ENCODE measurements at regions not wholly inside any gene's neighbourhood (a gene's known extent, or its start where the extent isn't known, plus 50 kb on each side); places are given as distances from the start of the nearest gene placed in this dataset.

DNA sequence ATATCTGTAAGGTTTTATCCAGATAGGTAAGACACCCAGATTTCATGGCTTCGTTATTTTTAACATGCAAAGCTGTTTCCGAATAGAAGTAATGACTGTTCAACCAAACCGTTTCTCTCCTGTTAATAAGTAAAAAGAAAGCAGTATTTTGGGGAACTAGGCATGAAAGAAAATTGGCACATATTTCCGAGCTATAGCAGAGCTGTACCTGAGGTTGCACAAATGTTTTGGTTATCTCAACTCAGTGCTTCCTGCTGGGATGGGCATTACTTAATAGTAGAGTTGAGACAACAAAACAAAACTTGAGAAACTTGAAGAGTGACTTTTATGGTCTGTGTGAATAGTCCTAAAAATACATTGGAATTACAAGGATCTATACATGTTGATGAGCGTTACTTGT lies 564.3 kb upstream of the SORCS1 start:
- TF ChIP-seq, protein P1, sequence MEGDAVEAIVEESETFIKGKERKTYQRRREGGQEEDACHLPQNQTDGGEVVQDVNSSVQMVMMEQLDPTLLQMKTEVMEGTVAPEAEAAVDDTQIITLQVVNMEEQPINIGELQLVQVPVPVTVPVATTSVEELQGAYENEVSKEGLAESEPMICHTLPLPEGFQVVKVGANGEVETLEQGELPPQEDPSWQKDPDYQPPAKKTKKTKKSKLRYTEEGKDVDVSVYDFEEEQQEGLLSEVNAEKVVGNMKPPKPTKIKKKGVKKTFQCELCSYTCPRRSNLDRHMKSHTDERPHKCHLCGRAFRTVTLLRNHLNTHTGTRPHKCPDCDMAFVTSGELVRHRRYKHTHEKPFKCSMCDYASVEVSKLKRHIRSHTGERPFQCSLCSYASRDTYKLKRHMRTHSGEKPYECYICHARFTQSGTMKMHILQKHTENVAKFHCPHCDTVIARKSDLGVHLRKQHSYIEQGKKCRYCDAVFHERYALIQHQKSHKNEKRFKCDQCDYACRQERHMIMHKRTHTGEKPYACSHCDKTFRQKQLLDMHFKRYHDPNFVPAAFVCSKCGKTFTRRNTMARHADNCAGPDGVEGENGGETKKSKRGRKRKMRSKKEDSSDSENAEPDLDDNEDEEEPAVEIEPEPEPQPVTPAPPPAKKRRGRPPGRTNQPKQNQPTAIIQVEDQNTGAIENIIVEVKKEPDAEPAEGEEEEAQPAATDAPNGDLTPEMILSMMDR (conservative IDR thresholded peaks at IDR 0.05; ENCODE audit: low read length): no peak
- no peak for TF ChIP-seq EZH2phosphoT487 (IDR thresholded peaks at IDR 0.05; ENCODE audit: borderline replicate concordance, low read depth, low read length)
- H3K36me3 ChIP-seq (ENCODE audit: insufficient read depth, low read length): no peaks in the 10 kb centered on the region
- no peak overlapping the region for H3K4me2 ChIP-seq (ENCODE audit: low read length)
- no TSS peak for BruUV-seq (replicated peaks)
- H4K20me1 ChIP-seq (ENCODE audit: insufficient read depth, low read length): no peaks in the 10 kb centered on the region
- no peaks in the 10 kb centered on the region for H3K79me2 ChIP-seq (ENCODE audit: insufficient read depth, low read depth, low read length)
- POLR2A ChIA-PET: interaction anchor here (0.5 to 0.7 kb wide), 2 partner anchors 706 to 928 kb away, joined by 3 read pairs; no protein-coding TSS in a partner anchor
- H2AFZ ChIP-seq (ENCODE audit: low read length): no peak overlapping the region
- no peaks in the 10 kb centered on the region for H3K9me3 ChIP-seq (ENCODE audit: low read length)
- DNase-seq (ENCODE audit: low spot score): no peak
- H3K9me2 ChIP-seq (ENCODE audit: insufficient read depth, low read length): no peaks in the 10 kb centered on the region
- CTCF ChIA-PET (ENCODE audit: unreplicated experiment): no interaction called here
- intact Hi-C loops (cut with micrococcal nuclease; ENCODE audit: unreplicated experiment): no loop called here
- H3K4me1 ChIP-seq (ENCODE audit: insufficient read depth, low read length, poor library complexity, severe bottlenecking): no peaks in the 10 kb centered on the region
- H3K4me3 ChIP-seq (ENCODE audit: low read depth, low read length, poor library complexity, severe bottlenecking): no peak overlapping the region
- no peak overlapping the region for H3K27ac ChIP-seq (ENCODE audit: low read depth, low read length, poor library complexity, severe bottlenecking)

DNA sequence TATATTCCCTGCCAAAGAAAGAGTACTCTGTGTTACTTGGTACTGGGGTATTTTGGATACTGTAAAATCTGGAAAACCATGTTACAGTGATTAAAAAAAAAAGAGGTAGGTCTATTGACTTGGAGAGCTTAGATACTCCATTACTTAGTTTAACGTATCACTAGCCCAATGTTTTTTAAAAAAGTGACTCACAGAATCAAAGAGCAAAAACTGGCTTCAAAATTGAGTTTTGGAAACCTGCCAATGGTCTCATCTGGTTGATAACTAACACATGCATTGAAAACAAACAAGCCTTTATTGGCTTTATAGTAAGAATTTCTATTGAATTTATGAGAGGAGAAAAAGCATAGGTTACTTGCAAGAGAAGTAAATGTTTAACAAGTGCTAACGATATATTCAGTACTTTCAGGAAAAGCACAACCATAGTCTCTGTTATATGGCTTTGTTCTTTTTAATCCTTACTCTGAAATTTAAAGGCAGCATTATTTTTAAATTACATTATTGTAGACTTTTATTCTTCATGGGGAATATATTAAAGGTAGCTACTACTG lies 563.3 kb upstream of the SORCS1 start:
- Histone ChIP-seq H3K27ac (ENCODE audit: low read depth, low read length, poor library complexity, severe bottlenecking) (no peak overlapping the region), H3K4me1 (ENCODE audit: insufficient read depth, low read length, poor library complexity, severe bottlenecking) (no peaks in the 10 kb centered on the region), H2AFZ (ENCODE audit: low read length) (no peak overlapping the region), H3K4me3 (ENCODE audit: low read depth, low read length, poor library complexity, severe bottlenecking) (no peak overlapping the region), H4K20me1 (ENCODE audit: insufficient read depth, low read length) (no peaks in the 10 kb centered on the region), H3K9me3 (ENCODE audit: low read length) (no peaks in the 10 kb centered on the region), H3K36me3 (ENCODE audit: insufficient read depth, low read length) (no peaks in the 10 kb centered on the region), H3K9me2 (ENCODE audit: insufficient read depth, low read length) (no peaks in the 10 kb centered on the region), H3K4me2 (ENCODE audit: low read length) (no peak overlapping the region), H3K79me2 (ENCODE audit: insufficient read depth, low read depth, low read length) (no peaks in the 10 kb centered on the region)
- TF ChIP-seq, protein P1 (conservative IDR thresholded peaks at IDR 0.05; ENCODE audit: low read length): no peak
- no peak for TF ChIP-seq EZH2phosphoT487 (IDR thresholded peaks at IDR 0.05; ENCODE audit: borderline replicate concordance, low read depth, low read length)
- POLR2A ChIA-PET: no interaction called here
- no peak for DNase-seq (ENCODE audit: low spot score)
- BruUV-seq (replicated peaks): no TSS peak
- intact Hi-C loops (cut with micrococcal nuclease; ENCODE audit: unreplicated experiment): no loop called here
- CTCF ChIA-PET (ENCODE audit: unreplicated experiment): no interaction called here

DNA sequence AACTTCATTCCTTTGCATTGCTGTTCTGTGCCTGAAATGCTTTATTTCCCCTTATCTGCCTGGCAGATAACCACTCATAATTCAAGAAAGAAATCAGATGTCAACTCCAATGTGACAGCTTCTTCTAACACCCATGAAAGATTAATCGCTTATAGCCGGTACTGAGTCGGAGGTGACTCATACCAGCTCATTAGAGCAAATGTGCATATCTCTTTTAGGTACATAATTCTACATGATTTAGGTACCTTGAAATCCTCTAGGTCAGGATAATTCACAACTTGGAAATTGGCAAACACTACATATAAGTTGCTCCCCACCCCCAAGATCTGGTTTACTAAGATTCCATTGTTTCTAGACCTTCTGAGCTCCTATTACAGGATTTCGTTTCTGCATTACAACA lies 554.4 kb upstream of the SORCS1 start:
- no peaks in the 10 kb centered on the region for H3K36me3 ChIP-seq (ENCODE audit: insufficient read depth, low read length)
- H3K79me2 ChIP-seq (ENCODE audit: insufficient read depth, low read depth, low read length): no peaks in the 10 kb centered on the region
- H3K9me2 ChIP-seq (ENCODE audit: insufficient read depth, low read length): no peaks in the 10 kb centered on the region
- H4K20me1 ChIP-seq (ENCODE audit: insufficient read depth, low read length): no peaks in the 10 kb centered on the region
- POLR2A ChIA-PET: no interaction called here
- intact Hi-C loops (cut with micrococcal nuclease; ENCODE audit: unreplicated experiment): no loop called here
- no peaks in the 10 kb centered on the region for H3K4me1 ChIP-seq (ENCODE audit: insufficient read depth, low read length, poor library complexity, severe bottlenecking)
- no TSS peak for BruUV-seq (replicated peaks)
- no peaks in the 10 kb centered on the region for H3K9me3 ChIP-seq (ENCODE audit: low read length)
- H3K4me2 ChIP-seq (ENCODE audit: low read length): no peak overlapping the region
- no peak overlapping the region for H3K27ac ChIP-seq (ENCODE audit: low read depth, low read length, poor library complexity, severe bottlenecking)
- TF ChIP-seq EZH2phosphoT487 (IDR thresholded peaks at IDR 0.05; ENCODE audit: borderline replicate concordance, low read depth, low read length): no peak
- TF ChIP-seq, protein P1 (conservative IDR thresholded peaks at IDR 0.05; ENCODE audit: low read length): no peak
- DNase-seq (ENCODE audit: low spot score): no peak
- H3K4me3 ChIP-seq (ENCODE audit: low read depth, low read length, poor library complexity, severe bottlenecking): no peak overlapping the region
- no peak overlapping the region for H2AFZ ChIP-seq (ENCODE audit: low read length)
- CTCF ChIA-PET (ENCODE audit: unreplicated experiment): no interaction called here

All from OCI-LY7 (cell line).